GM13976 (cell line): ENCODE measurements at regions not wholly inside any gene's neighbourhood (a gene's known extent, or its start where the extent isn't known, plus 50 kb on each side); places are given as distances from the start of the nearest gene placed in this dataset.

Experiments used
- DNase-seq: peaks from one replicate; pipeline ENCODE4 v3.0.0; 2012; ENCODE audit warnings: low spot score
- CTCF ChIP-seq: IDR thresholded peaks from 2 replicates; pipeline ENCODE4 v1.5.1; 2012; ENCODE audit warnings: borderline replicate concordance, mild to moderate bottlenecking; ENCODE audit not compliant: insufficient read depth; ENCODE audit errors: extremely low read depth, missing control alignments, control extremely low read depth
- in situ Hi-C: fragments of 300-500 bp; cut with MboI; formaldehyde crosslinking; loops from one replicate; pipeline ENCODE4 v1.12.0; 2022; ENCODE audit warnings: low sequenced_read_pairs, mixed read lengths, inconsistent platforms; ENCODE audit not compliant: unreplicated experiment

- in situ Hi-C loops = no loop called here
- TF ChIP-seq CTCF = no peak
Observed at GRCh38 chr1:21341517-21342078, 51.3 kb upstream of the ECE1 start.

GRCh38 chr1:21341022-21341421 is 50.8 kb upstream of the ECE1 start:
- TF ChIP-seq CTCF = no peak
- no peak for DNase-seq
- in situ Hi-C loops = no loop called here

More at GRCh38 chr1:21341517-21342078, 51.3 kb upstream of the ECE1 start:
- no peak for DNase-seq

GRCh38 chr1:21340230-21340945 is 50.1 kb upstream of the ECE1 start:
- no peak for DNase-seq
- TF ChIP-seq CTCF = no peak
- in situ Hi-C loops = no loop called here
